Gastroesophageal sphincter (tissue), 3 donors: ENCODE measurements at regions not wholly inside any gene's neighbourhood (a gene's known extent, or its start where the extent isn't known, plus 50 kb on each side); places are given as distances from the start of the nearest gene placed in this dataset.

Experiments used
- CTCF ChIP-seq, 4 experiments: fragments of 200-600 bp in 2 of 4; fragments of 450-650 bp in 2 of 4; sonication (generic) in 1 of 4; IDR thresholded peaks; one replicate each; pipeline ENCODE4 v1.5.1; 2017 to 2019; ENCODE audit warnings: antibody characterized with exemption in 4 of 4, mild to moderate bottlenecking in 2 of 4, moderate library complexity in 2 of 4
- EP300 ChIP-seq: sonication (generic); formaldehyde crosslinking; IDR thresholded peaks from one replicate; pipeline ENCODE4 v1.6.1; 2017; ENCODE audit warnings: antibody characterized with exemption, mild to moderate bottlenecking
- POLR2A ChIP-seq, 2 donors: fragments of 450-650 bp; IDR thresholded peaks; one replicate each; pipeline ENCODE4 v1.6.1; 2017; ENCODE audit warnings: antibody characterized with exemption in 2 of 2, mild to moderate bottlenecking in 2 of 2, moderate library complexity in 1 of 2

DNA sequence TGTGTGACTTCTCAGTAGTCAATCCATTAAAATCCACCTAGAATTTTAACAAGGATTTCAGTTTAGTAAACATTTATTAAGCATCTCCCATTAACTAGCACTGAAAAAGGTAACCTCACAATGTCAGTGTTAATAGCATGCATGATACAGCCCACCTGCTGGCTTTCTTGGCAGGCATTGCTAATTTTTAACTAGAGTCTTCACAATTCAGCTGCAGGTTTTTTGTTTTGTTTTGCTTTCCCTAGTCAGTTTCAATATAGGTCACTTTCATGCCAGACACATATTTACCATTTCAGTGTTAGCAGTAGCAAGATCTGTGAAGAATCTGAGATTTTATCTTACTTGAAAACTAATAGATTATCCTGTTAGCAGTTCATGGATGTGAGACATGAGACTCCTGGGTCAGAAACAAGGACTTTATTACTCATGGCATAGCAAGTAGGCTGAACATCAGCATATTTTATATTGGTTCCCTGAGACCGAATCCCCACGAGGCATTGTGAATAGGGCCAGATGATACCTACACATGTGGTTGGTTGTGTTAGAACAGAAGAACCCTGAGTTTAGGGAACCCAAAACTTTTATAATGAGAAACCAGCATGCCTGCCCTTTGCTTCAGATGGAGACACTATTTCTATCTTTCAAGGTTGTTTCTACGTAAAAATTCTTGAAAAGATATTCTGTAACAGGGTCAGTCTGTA, 198.0 kb upstream of the HTR2A start:
- TF ChIP-seq CTCF (IDR thresholded peaks at IDR 0.05) (no peak), EP300 (no peak), POLR2A (IDR thresholded peaks at IDR 0.05) (no peak)
